Parathyroid adenoma (tissue), 2 donors: ENCODE measurements at regions not wholly inside any gene's neighbourhood (a gene's known extent, or its start where the extent isn't known, plus 50 kb on each side); places are given as distances from the start of the nearest gene placed in this dataset.

ENCODE experiments used
- H2AFZ ChIP-seq: fragments of 300-600 bp; sonication (generic); one replicate; pipeline ENCODE4 v1.7.0; 2017; ENCODE audit warnings: antibody characterized with exemption, mild to moderate bottlenecking
- H3K27ac ChIP-seq: fragments of 300-600 bp; sonication (generic); one replicate; pipeline ENCODE4 v1.7.0; 2017
- H3K27me3 ChIP-seq: fragments of 300-600 bp; sonication (generic); one replicate; pipeline ENCODE4 v1.7.0; 2017; ENCODE audit warnings: low read length; ENCODE audit not compliant: control insufficient read depth, insufficient read depth
- H3K36me3 ChIP-seq: fragments of 300-600 bp; sonication (generic); one replicate; pipeline ENCODE4 v1.7.0; 2017; ENCODE audit warnings: low read length; ENCODE audit not compliant: control insufficient read depth, insufficient read depth
- H3K4me1 ChIP-seq: fragments of 300-600 bp; sonication (generic); one replicate; pipeline ENCODE4 v1.7.0; 2017; ENCODE audit warnings: control low read depth
- H3K4me2 ChIP-seq: fragments of 300-600 bp; sonication (generic); one replicate; pipeline ENCODE4 v1.7.0; 2017; ENCODE audit warnings: low read length
- H3K4me3 ChIP-seq: fragments of 300-600 bp; sonication (generic); one replicate; pipeline ENCODE4 v1.7.0; 2017; ENCODE audit warnings: low read depth, low read length
- H3K79me2 ChIP-seq: fragments of 300-600 bp; sonication (generic); one replicate; pipeline ENCODE4 v1.7.0; 2017; ENCODE audit warnings: control low read depth
- H3K9ac ChIP-seq: fragments of 300-600 bp; sonication (generic); one replicate; pipeline ENCODE4 v1.7.0; 2017; ENCODE audit warnings: mild to moderate bottlenecking
- H3K9me3 ChIP-seq: fragments of 300-600 bp; sonication (generic); one replicate; pipeline ENCODE4 v1.7.0; 2017; ENCODE audit warnings: low read length; ENCODE audit not compliant: control insufficient read depth
- TF ChIP-seq, protein P1 (sequence below): fragments of 300-600 bp; sonication (generic); IDR thresholded peaks from one replicate; pipeline ENCODE4 v1.7.0; 2017; ENCODE audit warnings: antibody characterized with exemption, mild to moderate bottlenecking
- donor health status: primary hyperparathyroidism.

DNA sequence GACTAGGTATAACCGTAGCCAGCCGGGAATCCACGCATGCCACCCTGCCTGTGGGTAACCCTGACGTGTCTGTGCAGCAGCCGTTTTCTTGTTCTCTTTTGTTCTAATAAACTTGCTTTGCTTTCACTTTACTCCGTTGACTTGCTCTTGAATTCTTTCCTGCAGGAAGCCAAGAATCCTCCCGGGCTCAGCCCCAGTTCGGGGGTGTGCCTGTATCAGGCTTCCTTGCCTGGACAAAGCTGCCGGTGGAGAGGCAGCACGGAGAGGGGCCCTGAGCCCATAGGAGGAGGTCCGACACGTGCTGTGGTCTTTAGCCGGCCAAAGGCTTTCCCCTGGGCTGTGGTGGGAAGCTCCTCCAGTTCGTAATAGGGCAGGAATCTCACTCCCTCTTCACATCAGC, 256.5 kb upstream of the PPP2R2D start:
- Histone ChIP-seq H3K9me3 (no peaks in the 10 kb centered on the region), H3K9ac (no peak overlapping the region), H3K36me3 (no peaks in the 10 kb centered on the region), H3K27ac (no peak overlapping the region), H3K79me2 (no peaks in the 10 kb centered on the region), H3K4me1 (no peaks in the 10 kb centered on the region), H3K4me2 (no peak overlapping the region), H3K27me3 (no peaks in the 10 kb centered on the region), H3K4me3 (no peak overlapping the region), H2AFZ (no peak overlapping the region)
- TF ChIP-seq, protein P1, sequence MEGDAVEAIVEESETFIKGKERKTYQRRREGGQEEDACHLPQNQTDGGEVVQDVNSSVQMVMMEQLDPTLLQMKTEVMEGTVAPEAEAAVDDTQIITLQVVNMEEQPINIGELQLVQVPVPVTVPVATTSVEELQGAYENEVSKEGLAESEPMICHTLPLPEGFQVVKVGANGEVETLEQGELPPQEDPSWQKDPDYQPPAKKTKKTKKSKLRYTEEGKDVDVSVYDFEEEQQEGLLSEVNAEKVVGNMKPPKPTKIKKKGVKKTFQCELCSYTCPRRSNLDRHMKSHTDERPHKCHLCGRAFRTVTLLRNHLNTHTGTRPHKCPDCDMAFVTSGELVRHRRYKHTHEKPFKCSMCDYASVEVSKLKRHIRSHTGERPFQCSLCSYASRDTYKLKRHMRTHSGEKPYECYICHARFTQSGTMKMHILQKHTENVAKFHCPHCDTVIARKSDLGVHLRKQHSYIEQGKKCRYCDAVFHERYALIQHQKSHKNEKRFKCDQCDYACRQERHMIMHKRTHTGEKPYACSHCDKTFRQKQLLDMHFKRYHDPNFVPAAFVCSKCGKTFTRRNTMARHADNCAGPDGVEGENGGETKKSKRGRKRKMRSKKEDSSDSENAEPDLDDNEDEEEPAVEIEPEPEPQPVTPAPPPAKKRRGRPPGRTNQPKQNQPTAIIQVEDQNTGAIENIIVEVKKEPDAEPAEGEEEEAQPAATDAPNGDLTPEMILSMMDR = no peak

DNA sequence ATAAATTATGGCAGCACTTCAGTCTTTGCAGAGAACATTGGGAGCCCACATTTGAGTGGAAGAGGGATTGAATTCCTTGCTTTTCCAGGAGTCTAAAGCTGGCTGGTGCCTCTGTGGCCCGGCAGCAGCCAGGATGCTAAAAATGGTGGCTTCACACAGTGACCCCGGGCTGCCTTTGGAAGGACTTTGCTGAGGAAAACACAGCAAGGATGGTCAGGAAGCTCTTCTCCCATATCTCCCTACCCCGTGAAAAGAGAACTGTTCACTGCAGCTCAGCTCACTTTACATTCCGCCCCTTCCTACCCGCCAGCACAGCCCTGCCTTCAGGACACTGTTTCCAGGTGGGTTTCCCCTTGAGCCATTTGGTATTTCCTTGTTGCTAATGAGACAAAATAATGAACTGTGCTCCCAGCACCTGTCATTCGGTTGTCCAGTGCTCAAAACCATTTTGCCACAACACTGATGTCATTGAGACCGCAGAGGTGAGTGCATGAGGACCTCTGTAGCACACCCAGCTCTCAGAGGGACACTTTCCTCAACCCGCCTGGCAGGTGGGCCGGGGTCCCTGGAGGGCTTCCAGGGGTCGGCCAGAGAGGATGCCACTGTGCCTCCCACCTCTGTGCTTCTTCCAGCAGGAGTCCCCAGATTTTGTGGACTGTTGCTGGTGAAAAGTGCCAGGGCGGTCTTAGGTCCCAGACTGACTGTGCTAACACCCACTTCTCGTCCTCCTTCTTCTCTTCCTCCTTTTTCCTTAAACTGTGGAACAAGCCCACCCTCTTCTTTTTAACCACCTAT, 255.7 kb upstream of the PPP2R2D start:
- Histone ChIP-seq H3K27me3 (no peaks in the 10 kb centered on the region), H3K9me3 (no peaks in the 10 kb centered on the region), H2AFZ (no peak overlapping the region), H3K79me2 (no peaks in the 10 kb centered on the region), H3K9ac (no peak overlapping the region), H3K4me1 (no peaks in the 10 kb centered on the region), H3K36me3 (no peaks in the 10 kb centered on the region), H3K4me2 (no peak overlapping the region), H3K4me3 (no peak overlapping the region), H3K27ac (no peak overlapping the region)
- TF ChIP-seq, protein P1 = no peak

DNA sequence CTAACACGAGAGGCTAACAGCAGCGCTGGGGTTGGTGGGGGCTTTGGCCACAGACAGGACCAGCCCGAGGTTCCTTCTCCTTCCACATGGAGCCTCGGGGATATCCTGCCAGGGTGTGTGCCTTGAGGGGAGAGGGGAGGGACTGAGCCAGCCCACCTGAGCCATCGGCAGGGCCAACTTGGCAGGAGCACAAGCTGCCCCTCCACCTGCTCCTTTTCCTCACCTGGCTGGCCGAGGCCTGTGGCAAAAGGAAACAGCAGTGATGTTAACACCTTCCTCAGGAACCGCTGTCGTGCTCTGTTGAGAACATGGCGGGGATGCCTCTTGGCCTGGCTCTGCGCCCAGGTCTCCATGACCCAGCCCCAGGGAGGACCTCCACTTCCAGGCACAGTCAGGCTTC, 255.1 kb upstream of the PPP2R2D start:
- no peaks in the 10 kb centered on the region for H3K79me2 ChIP-seq
- no peak overlapping the region for H3K27ac ChIP-seq
- no peak overlapping the region for H2AFZ ChIP-seq
- TF ChIP-seq, protein P1 = no peak
- H3K9ac ChIP-seq = no peak overlapping the region
- H3K9me3 ChIP-seq = no peaks in the 10 kb centered on the region
- H3K27me3 ChIP-seq = no peaks in the 10 kb centered on the region
- H3K4me3 ChIP-seq = no peak overlapping the region
- no peak overlapping the region for H3K4me2 ChIP-seq
- H3K4me1 ChIP-seq = no peaks in the 10 kb centered on the region
- no peaks in the 10 kb centered on the region for H3K36me3 ChIP-seq

DNA sequence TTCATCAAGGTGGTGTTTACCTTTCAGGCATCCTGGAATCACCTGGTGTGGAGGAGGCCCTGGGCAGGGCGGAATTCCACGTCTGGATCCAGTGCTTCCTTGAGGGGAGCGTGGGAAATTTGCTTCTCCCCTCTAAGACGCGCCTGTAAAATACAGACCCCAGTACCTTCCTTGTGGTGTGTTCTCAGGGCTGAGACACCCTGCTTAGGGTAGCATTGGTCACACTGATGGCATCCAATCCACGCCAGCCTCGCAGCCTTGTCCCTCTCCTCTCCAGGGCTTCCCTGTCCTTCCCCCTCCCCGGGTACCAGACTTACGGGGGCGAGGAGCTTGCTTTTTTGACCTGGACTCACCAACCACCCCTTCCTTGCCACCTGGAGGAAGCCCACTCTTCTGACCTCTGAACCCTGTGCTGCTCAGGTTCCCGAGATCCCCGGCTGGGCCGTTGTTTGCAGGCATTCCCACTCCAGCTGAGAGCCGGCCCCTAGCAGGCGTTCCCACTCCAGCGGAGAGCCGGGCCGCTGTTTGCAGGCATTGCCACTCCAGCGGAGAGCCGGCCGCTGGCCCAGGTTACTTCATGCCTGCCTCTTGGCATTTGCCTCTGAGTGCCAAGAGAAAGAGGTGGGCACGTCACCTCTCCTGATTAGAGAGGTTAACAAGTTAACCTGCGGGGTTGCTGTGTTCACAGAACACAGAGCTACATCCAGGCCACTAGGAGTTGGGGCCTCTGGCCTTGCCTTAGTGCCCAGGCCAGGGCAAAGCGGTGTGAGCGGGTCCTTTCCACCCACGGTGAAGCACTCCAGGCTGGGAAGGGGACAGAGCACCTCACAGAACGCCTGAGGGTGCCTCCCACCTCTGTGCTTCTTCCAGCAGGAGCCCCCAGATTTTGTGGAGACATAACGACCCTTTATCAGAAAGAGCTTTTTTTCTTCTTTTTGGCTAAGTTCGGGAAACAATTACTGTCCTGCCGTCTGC, 254.0 kb upstream of the PPP2R2D start:
- Histone ChIP-seq H3K36me3 (no peaks in the 10 kb centered on the region), H2AFZ (no peak overlapping the region), H3K27me3 (no peaks in the 10 kb centered on the region), H3K9me3 (no peaks in the 10 kb centered on the region), H3K9ac (no peak overlapping the region), H3K27ac (no peak overlapping the region), H3K4me2 (no peak overlapping the region), H3K79me2 (no peaks in the 10 kb centered on the region), H3K4me3 (no peak overlapping the region), H3K4me1 (no peaks in the 10 kb centered on the region)
- TF ChIP-seq, protein P1 = no peak
